NCI-H1694 treated with DMSO at 0.1 percent for 48 hours (cell line): ENCODE measurements at regions not wholly inside any gene's neighbourhood (a gene's known extent, or its start where the extent isn't known, plus 50 kb on each side); places are given as distances from the start of the nearest gene placed in this dataset.

ENCODE experiments used
- DNase-seq: peaks from one replicate; lab custom pipeline; 2025; lab: John Stamatoyannopoulos, UW

- no peak for DNase-seq
Observed at GRCh38 chr7:153385502-153385901, 626.0 kb downstream of the ACTR3B start.

- DNase-seq, result no peak
Observed at GRCh38 chr7:153386556-153386955, 627.0 kb downstream of the ACTR3B start.

GRCh38 chr7:153388611-153389010, 629.1 kb downstream of the ACTR3B start:
- DNase-seq, result no peak

- no peak for DNase-seq
Observed at GRCh38 chr7:153389261-153389660, 629.7 kb downstream of the ACTR3B start.

- no peak for DNase-seq
Observed at GRCh38 chr7:153390955-153391354, 631.4 kb downstream of the ACTR3B start.

GRCh38 chr7:153392726-153393125, 633.2 kb downstream of the ACTR3B start:
- DNase-seq, result no peak

- no peak for DNase-seq
Observed at GRCh38 chr7:153393666-153394065, 634.1 kb downstream of the ACTR3B start.

- no peak for DNase-seq
Observed at GRCh38 chr7:153396475-153396874, 636.9 kb downstream of the ACTR3B start.

- no peak for DNase-seq
Observed at GRCh38 chr7:153397459-153397858, 637.9 kb downstream of the ACTR3B start.

GRCh38 chr7:153397906-153398305, 638.4 kb downstream of the ACTR3B start:
- DNase-seq, result no peak

GRCh38 chr7:153398370-153398769, 638.8 kb downstream of the ACTR3B start:
- DNase-seq, result no peak

- DNase-seq, result no peak
Observed at GRCh38 chr7:153398789-153399553, 639.4 kb downstream of the ACTR3B start.

GRCh38 chr7:153399554-153399940, 640.0 kb downstream of the ACTR3B start:
- DNase-seq, result no peak

GRCh38 chr7:153400735-153401593, 641.4 kb downstream of the ACTR3B start:
- DNase-seq, result no peak

GRCh38 chr7:153401795-153402720, 642.5 kb downstream of the ACTR3B start:
- DNase-seq, result no peak

GRCh38 chr7:153402721-153403541, 643.4 kb downstream of the ACTR3B start:
- DNase-seq, result no peak

GRCh38 chr7:153404124-153404523, 644.6 kb downstream of the ACTR3B start:
- no peak for DNase-seq

- no peak for DNase-seq
Observed at GRCh38 chr7:153404781-153405279, 645.3 kb downstream of the ACTR3B start.

- DNase-seq, result no peak
Observed at GRCh38 chr7:153405704-153406485, 646.3 kb upstream of the DPP6 start.

GRCh38 chr7:153406486-153406872, 645.7 kb upstream of the DPP6 start:
- no peak for DNase-seq
